ENCODE measurements at regions not wholly inside any gene's neighbourhood (a gene's known extent, or its start where the extent isn't known, plus 50 kb on each side); places are given as distances from the start of the nearest gene placed in this dataset.
"Not testable (repeated sequence)": the region's sequence is repeated elsewhere in the genome, so short reads cannot be mapped to it uniquely, and the experiment has no call there.

DNA sequence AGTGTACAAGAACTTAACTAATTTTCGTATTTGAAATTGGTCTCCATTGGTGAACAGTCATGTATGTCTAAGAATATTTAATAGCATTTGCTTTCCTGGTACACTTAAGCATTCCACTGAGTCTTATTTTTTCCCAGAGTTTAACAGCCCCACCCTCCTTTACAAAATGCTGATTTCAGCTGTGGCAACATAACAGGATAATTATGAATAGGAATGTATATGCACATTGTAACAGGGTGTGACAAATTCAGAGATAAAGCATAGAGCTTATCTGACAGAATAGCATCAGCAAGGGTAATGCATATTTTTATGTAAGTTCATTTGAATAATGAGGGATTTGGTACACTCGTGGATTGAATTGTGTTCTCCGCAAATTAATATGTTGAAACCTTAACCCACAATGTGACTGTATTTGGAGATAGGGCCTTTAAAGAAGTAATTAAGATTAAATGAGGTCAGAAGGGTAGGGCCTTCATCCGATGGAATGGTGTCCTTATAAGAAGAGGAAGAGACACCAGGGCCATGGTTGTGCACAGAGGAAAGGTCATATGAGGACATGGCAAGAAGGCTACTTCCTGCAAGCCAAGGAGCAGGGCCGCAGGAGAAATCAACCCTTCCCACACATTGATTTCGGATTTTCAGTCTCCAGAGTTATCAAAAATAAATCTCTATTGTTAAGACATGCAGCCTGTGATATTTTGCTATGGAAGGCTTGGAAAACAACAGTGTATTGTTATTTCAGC, 439.7 kb upstream of the CDH20 start:
- no peak for DNase-seq (ENCODE audit: low spot score)

DNA sequence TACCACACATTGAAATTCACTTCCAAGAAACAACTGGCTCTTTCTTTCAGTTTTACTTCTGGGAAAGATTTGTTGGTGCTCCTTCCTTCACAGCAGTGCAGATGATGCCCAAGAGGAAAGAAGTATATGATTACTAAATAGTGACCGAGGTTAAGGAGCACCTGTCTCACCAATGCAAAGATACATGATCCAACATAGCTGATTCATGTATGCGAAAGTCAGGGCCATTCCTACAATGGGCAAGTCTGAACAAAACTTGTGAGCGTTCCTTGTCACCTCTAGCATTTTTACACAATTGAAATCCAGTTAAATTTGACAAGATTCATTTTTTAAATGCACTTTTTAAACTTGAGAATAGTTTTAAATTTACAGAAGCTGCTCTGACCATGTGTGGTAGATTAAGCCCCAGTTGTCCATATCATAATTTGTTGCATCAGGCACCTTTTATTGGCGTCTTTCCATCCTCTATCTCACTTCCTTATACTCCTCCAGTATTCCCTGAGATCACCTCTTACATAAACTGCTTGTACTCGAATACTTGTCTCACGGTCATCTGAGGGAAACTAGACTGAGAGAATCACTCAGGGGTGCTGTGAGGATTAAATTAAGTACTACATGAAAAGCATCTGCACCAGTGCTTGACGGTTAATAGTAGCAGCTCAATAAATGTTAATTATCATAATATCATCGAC, 438.8 kb upstream of the CDH20 start:
- no peak for DNase-seq (ENCODE audit: low spot score)

DNA sequence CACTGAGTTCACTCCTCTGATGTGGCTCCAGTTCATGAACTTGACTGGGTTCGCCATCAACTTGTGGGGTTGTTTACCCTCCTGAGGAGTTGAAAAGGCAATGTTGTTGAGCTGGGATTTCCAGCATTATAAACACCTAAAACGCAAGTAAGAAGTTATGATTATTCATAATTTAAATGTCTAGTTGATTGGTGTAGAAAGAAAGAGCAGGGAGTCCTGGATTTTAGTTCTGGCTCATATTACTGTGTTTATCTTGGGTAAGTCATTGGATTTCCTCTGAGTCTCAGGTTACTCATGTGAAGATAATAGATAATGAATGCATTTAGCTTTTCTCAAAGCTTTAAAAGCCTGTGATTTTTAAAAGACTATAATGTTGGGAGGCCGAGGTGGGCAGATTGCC, 438.0 kb upstream of the CDH20 start:
- no peak for DNase-seq (ENCODE audit: low spot score)

- no peak for DNase-seq (ENCODE audit: low spot score)
These were observed 435.1 kb upstream of the CDH20 start for GRCh38 chr18:60898111-60898510.

DNA sequence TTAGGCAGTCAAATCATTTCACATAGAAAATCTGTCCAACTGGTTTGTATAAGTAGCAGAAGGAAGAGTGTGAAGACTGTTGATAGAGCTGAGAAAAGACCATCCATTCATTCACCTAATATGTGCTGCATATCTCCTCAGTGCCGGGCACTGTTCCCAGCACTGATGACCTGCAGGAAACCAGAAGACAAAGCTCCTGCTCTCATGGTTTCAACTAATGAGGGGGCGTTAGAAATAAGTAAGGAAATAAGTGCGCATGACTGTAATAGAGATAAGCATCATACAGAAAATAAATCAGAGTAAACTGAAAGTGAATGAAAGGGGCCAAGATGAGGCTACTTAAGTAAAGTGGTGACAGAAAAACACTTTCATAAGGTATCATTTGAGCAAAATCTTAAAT, 427.5 kb upstream of the CDH20 start:
- no peak for DNase-seq (ENCODE audit: low spot score)

GRCh38 chr18:60910534-60910933, 422.7 kb upstream of the CDH20 start:
- no peak for DNase-seq (ENCODE audit: low spot score)

DNA sequence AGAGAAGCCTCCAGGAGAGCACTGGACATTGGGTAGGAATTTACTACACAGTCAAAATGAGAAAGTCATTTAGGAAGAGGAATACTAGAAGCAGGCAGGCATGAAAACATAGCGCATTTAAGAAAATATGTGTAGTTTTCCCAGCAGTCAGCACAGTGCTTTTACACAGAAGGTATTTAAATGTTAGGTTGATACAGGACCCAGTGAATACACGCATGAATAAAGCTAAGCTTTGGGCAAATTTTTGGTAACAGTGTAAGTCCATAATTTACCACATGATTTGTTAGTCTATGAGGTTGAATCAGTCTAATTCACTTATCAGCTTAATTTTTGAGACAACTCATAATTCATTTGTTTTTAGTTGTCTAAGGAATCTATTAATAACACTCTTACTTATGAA, 421.7 kb upstream of the CDH20 start:
- DNase-seq (ENCODE audit: low spot score): no peak

DNA sequence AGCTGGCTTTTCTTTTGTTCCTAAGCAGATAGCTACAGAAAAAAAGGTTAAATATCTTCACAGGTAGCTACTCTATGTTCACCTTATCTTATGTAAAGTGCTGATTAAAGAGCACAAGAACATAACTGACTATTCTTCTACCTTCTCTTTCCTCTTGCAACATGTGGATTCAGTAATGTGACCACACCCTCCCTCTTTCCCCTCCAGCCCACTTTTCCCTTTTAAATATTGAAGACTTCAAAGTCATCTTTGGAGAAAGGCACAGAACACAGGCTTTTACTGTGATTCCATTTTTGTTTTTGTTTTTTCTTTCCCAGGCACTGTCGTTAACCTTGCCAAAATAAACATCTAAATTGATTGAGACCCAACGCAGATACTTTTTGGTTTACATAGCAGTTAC, 418.1 kb upstream of the CDH20 start:
- no peak for DNase-seq (ENCODE audit: low spot score)

- not testable (repeated sequence) for DNase-seq (ENCODE audit: low spot score)
These were observed 414.4 kb upstream of the CDH20 start for GRCh38 chr18:60918862-60919261.

- no peak for DNase-seq (ENCODE audit: low spot score)
These were observed 407.3 kb upstream of the CDH20 start for GRCh38 chr18:60925892-60926291.

- DNase-seq (ENCODE audit: low spot score): no peak
These were observed 403.3 kb upstream of the CDH20 start for GRCh38 chr18:60929966-60930365.

DNA sequence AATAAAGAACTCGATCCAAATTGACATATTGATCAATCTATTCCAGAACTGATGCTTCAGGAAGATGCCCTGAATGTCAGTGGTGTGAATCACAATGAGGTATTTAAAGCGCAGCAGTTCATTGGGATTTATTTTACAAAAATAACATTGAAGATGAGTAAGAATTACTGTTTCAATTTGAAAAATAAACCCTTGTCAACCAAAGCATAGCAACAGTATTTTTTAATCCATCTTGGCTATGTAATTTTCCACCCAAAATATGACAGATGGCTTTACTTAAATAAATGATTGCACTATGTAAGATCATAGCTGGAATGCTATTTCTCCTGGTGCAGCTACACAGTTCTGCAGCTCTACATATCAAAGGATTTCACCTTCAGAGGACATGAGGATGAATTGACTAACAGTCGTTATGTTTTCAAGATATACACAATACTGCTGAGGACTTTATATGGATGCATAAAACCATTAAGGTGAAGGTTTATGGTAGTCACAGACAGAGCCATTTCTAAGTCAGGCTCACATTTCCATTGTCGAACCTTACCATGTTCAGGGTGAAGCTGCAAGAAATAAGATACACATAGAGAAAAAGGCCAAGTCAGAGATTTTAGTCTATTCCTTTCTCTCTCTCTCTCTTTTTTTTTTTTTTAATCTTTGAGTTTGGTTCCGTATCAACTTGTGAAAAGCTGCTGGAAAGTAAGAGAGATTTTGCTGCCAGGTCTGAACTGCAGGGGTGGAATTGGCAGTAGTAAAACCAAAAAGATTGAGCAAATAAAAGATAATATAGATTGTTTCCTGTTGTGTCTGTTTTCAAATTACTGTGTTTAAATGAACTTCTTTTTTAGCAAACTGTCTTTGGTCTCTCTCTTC, 398.0 kb upstream of the CDH20 start:
- no peak for DNase-seq (ENCODE audit: low spot score)

- no peak for DNase-seq (ENCODE audit: low spot score)
These were observed 397.1 kb upstream of the CDH20 start for GRCh38 chr18:60936101-60936500.

GRCh38 chr18:60943297-60943696, 389.9 kb upstream of the CDH20 start:
- no peak for DNase-seq (ENCODE audit: low spot score)

DNA sequence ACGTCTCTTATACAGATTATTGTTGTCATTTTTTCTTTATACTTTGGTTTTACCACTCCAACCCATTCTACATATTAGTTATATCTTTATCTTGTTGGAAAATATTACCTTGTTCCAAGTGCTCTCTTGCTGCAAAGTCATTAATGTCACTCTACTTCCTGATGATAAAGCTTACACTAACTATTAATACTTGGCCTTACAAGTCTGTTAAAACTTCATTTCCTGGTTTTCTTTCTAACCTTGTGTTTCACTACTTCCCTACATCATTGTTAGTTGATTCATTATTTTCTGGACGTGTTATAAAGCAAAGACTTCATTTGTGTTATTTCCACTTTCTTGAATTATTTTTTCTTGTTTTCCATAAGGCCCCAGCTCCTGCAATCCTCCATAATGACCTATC, 382.6 kb upstream of the CDH20 start:
- DNase-seq (ENCODE audit: low spot score): no peak

GRCh38 chr18:60951091-60951490, 382.1 kb upstream of the CDH20 start:
- DNase-seq (ENCODE audit: low spot score): no peak

- no peak for DNase-seq (ENCODE audit: low spot score)
These were observed 370.6 kb upstream of the CDH20 start for GRCh38 chr18:60962625-60963024.

- no peak for DNase-seq (ENCODE audit: low spot score)
These were observed 367.4 kb upstream of the CDH20 start for GRCh38 chr18:60965856-60966255.

DNA sequence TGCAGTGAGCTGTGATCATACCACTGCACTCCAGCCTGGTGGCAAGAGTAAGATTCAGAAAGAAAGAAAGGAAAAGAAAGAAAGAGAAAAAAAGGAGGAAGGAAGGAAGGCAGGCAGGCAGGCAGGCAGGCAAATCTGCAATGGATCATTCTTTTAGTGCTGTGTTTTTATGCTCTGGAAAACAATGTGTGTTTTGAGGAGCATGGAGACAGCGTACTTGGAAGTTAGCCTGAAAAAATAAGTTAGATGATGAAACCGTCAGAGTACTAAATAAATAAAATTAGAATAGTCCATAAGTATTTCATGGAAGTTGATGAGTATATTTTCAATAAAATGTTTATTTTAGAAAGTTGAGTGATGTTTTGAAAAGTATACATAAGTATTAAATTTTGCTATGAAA, 366.4 kb upstream of the CDH20 start:
- no peak for DNase-seq (ENCODE audit: low spot score)

- DNase-seq (ENCODE audit: low spot score): no peak
These were observed 357.8 kb upstream of the CDH20 start for GRCh38 chr18:60975420-60975819.

DNA sequence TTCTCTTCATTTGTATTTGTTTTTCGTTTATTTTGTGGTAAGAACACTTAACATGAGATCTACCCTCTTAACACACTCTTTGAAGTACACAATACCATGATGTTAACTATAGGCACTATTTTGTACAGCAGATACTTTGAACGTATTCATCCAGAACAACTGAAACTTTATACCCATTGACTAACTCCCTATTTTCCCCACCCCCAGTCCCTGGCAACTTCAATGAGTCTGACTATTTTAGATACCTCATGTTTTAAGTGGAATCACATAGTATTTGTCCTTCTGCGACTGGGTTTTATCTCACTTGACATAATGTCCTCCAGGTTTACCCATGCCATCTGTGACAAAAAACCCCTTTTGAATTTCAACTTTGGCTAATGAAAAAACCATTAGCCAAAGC, 356.3 kb upstream of the CDH20 start:
- DNase-seq (ENCODE audit: low spot score): no peak

GRCh38 chr18:60978338-60978737, 354.9 kb upstream of the CDH20 start:
- no peak for DNase-seq (ENCODE audit: low spot score)

- DNase-seq (ENCODE audit: low spot score): no peak
These were observed 352.7 kb upstream of the CDH20 start for GRCh38 chr18:60980422-60981005.
